ENCODE measurements at regions not wholly inside any gene's neighbourhood (a gene's known extent, or its start where the extent isn't known, plus 50 kb on each side); places are given as distances from the start of the nearest gene placed in this dataset.

DNA sequence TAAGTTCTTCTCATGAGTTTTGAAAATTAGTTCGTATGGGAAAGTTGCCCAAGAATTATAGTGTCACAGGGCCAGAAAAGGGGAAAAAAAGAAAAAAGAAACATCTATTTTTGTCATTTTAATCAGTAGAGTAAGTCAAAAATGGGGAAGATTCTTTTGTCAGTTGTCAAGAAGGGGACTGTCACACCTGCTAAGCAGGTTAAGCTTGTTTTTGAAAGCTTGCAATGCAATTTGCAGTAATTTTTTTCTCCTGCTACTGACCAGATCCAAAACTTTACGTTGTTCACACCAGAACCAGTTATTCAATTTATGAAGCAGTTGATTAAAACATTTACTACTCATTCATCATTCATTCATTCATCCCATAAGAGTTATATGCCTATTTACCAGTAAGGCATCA is 171.4 kb downstream of the SOX4 start:
- Mint-ChIP-seq H3K4me1 (peaks cover 37% of the 10 kb centered on the region), H3K4me3 (no peak overlapping the region), H3K9me3 (peaks cover 16% of the 10 kb centered on the region), H3K27me3 (ENCODE audit: low read depth, poor library complexity) (peaks cover 4% of the 10 kb centered on the region), H3K27ac (peak overlapping the region; percentile 50), H3K36me3 (ENCODE audit: low read depth) (peaks cover 61% of the 10 kb centered on the region)
- DNase-seq: no peak
- TF ChIP-seq CTCF (IDR thresholded peaks at IDR 0.05): no peak

- no peak for DNase-seq
- H3K27ac Mint-ChIP-seq: peak overlapping the region; percentile 22
- peaks cover 35% of the 10 kb centered on the region for H3K36me3 Mint-ChIP-seq (ENCODE audit: low read depth)
- peaks cover 61% of the 10 kb centered on the region for H3K4me1 Mint-ChIP-seq
- no peaks in the 10 kb centered on the region for H3K27me3 Mint-ChIP-seq (ENCODE audit: low read depth, poor library complexity)
- no peak overlapping the region for H3K4me3 Mint-ChIP-seq
- no peaks in the 10 kb centered on the region for H3K9me3 Mint-ChIP-seq
- TF ChIP-seq CTCF (IDR thresholded peaks at IDR 0.05): no peak
Measured at GRCh38 chr6:21767891-21768648, 174.5 kb downstream of the SOX4 start.

DNA sequence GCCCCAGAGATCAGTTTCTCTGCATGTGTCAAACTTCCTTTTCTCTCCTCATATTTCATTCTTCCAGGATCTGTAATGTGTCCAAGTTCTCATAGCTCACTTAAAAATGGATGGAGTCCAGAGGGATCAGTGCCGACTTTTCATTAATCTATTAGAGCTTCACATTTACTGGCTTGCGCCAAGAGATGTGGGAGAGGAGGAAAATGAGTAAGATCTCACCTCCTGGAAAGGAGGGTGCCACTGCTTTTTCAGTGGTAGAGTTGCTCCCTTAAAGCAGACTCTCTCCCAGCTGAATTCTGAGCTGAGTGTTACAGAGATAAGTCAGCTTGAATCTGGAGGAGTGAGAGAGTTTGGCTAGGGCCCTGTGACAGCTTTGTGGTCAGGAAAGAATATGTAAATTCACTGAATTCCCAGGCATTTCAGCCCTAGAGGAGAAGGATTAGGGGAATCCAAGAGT is 175.9 kb downstream of the SOX4 start:
- peaks cover 73% of the 10 kb centered on the region for H3K4me1 Mint-ChIP-seq
- H3K36me3 Mint-ChIP-seq (ENCODE audit: low read depth): peaks cover 36% of the 10 kb centered on the region
- peak overlapping the region; percentile 78 for H3K27ac Mint-ChIP-seq
- no peaks in the 10 kb centered on the region for H3K27me3 Mint-ChIP-seq (ENCODE audit: low read depth, poor library complexity)
- peak overlapping the region; percentile 8 for H3K4me3 Mint-ChIP-seq
- no peak for TF ChIP-seq CTCF (IDR thresholded peaks at IDR 0.05)
- no peak for DNase-seq
- H3K9me3 Mint-ChIP-seq: peaks cover 5% of the 10 kb centered on the region

DNA sequence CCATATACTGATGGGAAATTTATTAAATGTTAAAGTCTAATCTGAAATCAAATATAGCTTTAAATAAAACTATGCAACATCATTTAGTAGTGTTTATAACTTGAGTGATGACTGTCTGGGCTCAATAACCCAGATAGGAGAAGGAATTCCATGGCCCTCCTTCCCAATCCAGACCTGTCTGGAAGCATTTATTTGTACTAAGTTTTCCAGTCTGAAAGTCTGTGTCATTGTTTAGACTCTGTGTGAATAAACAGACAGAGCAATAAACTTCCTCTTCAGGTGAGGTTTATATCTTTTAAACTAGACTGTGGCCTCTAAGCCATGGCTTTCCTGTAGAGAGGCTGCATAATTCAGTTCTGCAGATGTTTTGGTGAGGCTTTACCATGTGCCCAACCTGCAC is 176.4 kb downstream of the SOX4 start:
- no peaks in the 10 kb centered on the region for H3K27me3 Mint-ChIP-seq (ENCODE audit: low read depth, poor library complexity)
- H3K4me1 Mint-ChIP-seq: peaks cover 78% of the 10 kb centered on the region
- no peak for DNase-seq
- H3K4me3 Mint-ChIP-seq: no peak overlapping the region
- no peak for TF ChIP-seq CTCF (IDR thresholded peaks at IDR 0.05)
- H3K36me3 Mint-ChIP-seq (ENCODE audit: low read depth): peaks cover 36% of the 10 kb centered on the region
- peaks cover 5% of the 10 kb centered on the region for H3K9me3 Mint-ChIP-seq
- H3K27ac Mint-ChIP-seq: peak overlapping the region; percentile 78

- TF ChIP-seq CTCF (IDR thresholded peaks at IDR 0.05): no peak
- H3K4me1 Mint-ChIP-seq: peaks cover 73% of the 10 kb centered on the region
- no peak for DNase-seq
- H3K27me3 Mint-ChIP-seq (ENCODE audit: low read depth, poor library complexity): no peaks in the 10 kb centered on the region
- no peak overlapping the region for H3K4me3 Mint-ChIP-seq
- H3K9me3 Mint-ChIP-seq: peaks cover 5% of the 10 kb centered on the region
- peaks cover 29% of the 10 kb centered on the region for H3K36me3 Mint-ChIP-seq (ENCODE audit: low read depth)
- peak overlapping the region; percentile 95 for H3K27ac Mint-ChIP-seq
Measured at GRCh38 chr6:21771626-21772320, 178.2 kb downstream of the SOX4 start.
